Limb (tissue), 2 donors: ENCODE measurements at regions not wholly inside any gene's neighbourhood (a gene's known extent, or its start where the extent isn't known, plus 50 kb on each side); places are given as distances from the start of the nearest gene placed in this dataset.
"Not testable (repeated sequence)": the region's sequence is repeated elsewhere in the genome, so short reads cannot be mapped to it uniquely, and the experiment has no call there.

Source experiments
- DNase-seq, 2 donors: peaks; one replicate each; pipeline ENCODE4 v3.0.0-alpha.2; 2016; ENCODE audit errors: extremely low spot score in 2 of 2

GRCh38 chr7:42572561-42572960, 335.6 kb upstream of the GLI3 start:
- DNase-seq: no peak

GRCh38 chr7:42572056-42572455, 335.0 kb upstream of the GLI3 start:
- no peak for DNase-seq

GRCh38 chr7:42570944-42571343, 333.9 kb upstream of the GLI3 start:
- DNase-seq: no peak

- DNase-seq: no peak
Observed at GRCh38 chr7:42567051-42567450, 330.0 kb upstream of the GLI3 start.

GRCh38 chr7:42561797-42562196, 324.8 kb upstream of the GLI3 start:
- no peak for DNase-seq

GRCh38 chr7:42560866-42561265, 323.9 kb upstream of the GLI3 start:
- DNase-seq: no peak

- not testable (repeated sequence) for DNase-seq
Observed at GRCh38 chr7:42554932-42555331, 317.9 kb upstream of the GLI3 start.

- no peak for DNase-seq
Observed at GRCh38 chr7:42552227-42552626, 315.2 kb upstream of the GLI3 start.

- no peak for DNase-seq
Observed at GRCh38 chr7:42550706-42551470, 313.9 kb upstream of the GLI3 start.

- DNase-seq: no peak
Observed at GRCh38 chr7:42549866-42550485, 313.0 kb upstream of the GLI3 start.

- no peak for DNase-seq
Observed at GRCh38 chr7:42548816-42549611, 312.0 kb upstream of the GLI3 start.

- no peak for DNase-seq
Observed at GRCh38 chr7:42545049-42545724, 308.2 kb upstream of the GLI3 start.

- DNase-seq: no peak
Observed at GRCh38 chr7:42543953-42544352, 306.9 kb upstream of the GLI3 start.

- not testable (repeated sequence) for DNase-seq
Observed at GRCh38 chr7:42542446-42542845, 305.4 kb upstream of the GLI3 start.

GRCh38 chr7:42534441-42534840, 297.4 kb upstream of the GLI3 start:
- no peak for DNase-seq

- no peak for DNase-seq
Observed at GRCh38 chr7:42527004-42527403, 290.0 kb upstream of the GLI3 start.

GRCh38 chr7:42522227-42522991, 285.4 kb upstream of the GLI3 start:
- no peak for DNase-seq

- no peak for DNase-seq
Observed at GRCh38 chr7:42511027-42511426, 274.0 kb upstream of the GLI3 start.

- no peak for DNase-seq
Observed at GRCh38 chr7:42506097-42506496, 269.1 kb upstream of the GLI3 start.

GRCh38 chr7:42502022-42502421, 265.0 kb upstream of the GLI3 start:
- DNase-seq: no peak

- no peak for DNase-seq
Observed at GRCh38 chr7:42495256-42495655, 258.2 kb upstream of the GLI3 start.
